A549 (cell line): ENCODE measurements at regions not wholly inside any gene's neighbourhood (a gene's known extent, or its start where the extent isn't known, plus 50 kb on each side); places are given as distances from the start of the nearest gene placed in this dataset.

Experiments used
- CTCF ChIP-seq: fragments of >200 bp; sonication (Bioruptor Twin); formaldehyde crosslinking; IDR thresholded peaks from 3 replicates; pipeline ENCODE4 v1.5.1; 2016
- FOSL2 ChIP-seq, 2 experiments: fragments of 450-650 bp in 1 of 2; fragments of >200 bp in 1 of 2; sonication (Bioruptor Twin) in 1 of 2; formaldehyde crosslinking; IDR thresholded peaks; 2 replicates each; pipeline versions ENCODE4 v1.5.0 to v1.6.1; 2016 to 2020; ENCODE audit warnings: mild to moderate bottlenecking in 1 of 2, moderate library complexity in 1 of 2
- MAFK ChIP-seq: fragments of 450-650 bp; IDR thresholded peaks from 2 replicates; pipeline ENCODE4 v1.6.1; 2014; ENCODE audit not compliant: partially characterized antibody
- POLR2A ChIP-seq: IDR thresholded peaks from 2 replicates; pipeline ENCODE4 v1.6.1; 2012; ENCODE audit warnings: mild to moderate bottlenecking, low read length
- REST ChIP-seq: fragments of 200-600 bp; sonication (generic); IDR thresholded peaks from 2 replicates; pipeline ENCODE4 v1.6.1; 2016; ENCODE audit warnings: antibody characterized with exemption, mild to moderate bottlenecking, moderate library complexity
- RFX5 ChIP-seq: fragments of 450-650 bp; IDR thresholded peaks from 2 replicates; pipeline ENCODE4 v1.7.1; 2014; ENCODE audit warnings: antibody characterized with exemption, mild to moderate bottlenecking, moderate library complexity
- SMC3 ChIP-seq: fragments of >200 bp; sonication (Bioruptor Twin); formaldehyde crosslinking; IDR thresholded peaks from 3 replicates; pipeline ENCODE4 v1.6.1; 2018; ENCODE audit warnings: inconsistent platforms
- ZC3H11A ChIP-seq: fragments of 450-650 bp; IDR thresholded peaks from 2 replicates; pipeline ENCODE4 v1.6.1; 2014; ENCODE audit warnings: antibody characterized with exemption, mild to moderate bottlenecking

GRCh38 chr18:68467957-68468356 lies 247.0 kb downstream of the TMX3 start:
- TF ChIP-seq SMC3 (no peak), ZC3H11A (no peak), CTCF (no peak), MAFK (no peak), POLR2A (no peak), RFX5 (no peak), REST (no peak), FOSL2 (IDR thresholded peaks at IDR 0.05) (no peak), FOSL2 (CRISPR knock-in tag; IDR thresholded peaks at IDR 0.05) (no peak)
